GM10847 (cell line): ENCODE measurements at regions not wholly inside any gene's neighbourhood (a gene's known extent, or its start where the extent isn't known, plus 50 kb on each side); places are given as distances from the start of the nearest gene placed in this dataset.

Experiments
- POLR2A ChIP-seq: IDR thresholded peaks from 2 replicates; pipeline ENCODE4 v1.6.1; 2011; ENCODE audit not compliant: insufficient read length; ENCODE audit errors: extremely low read depth

DNA sequence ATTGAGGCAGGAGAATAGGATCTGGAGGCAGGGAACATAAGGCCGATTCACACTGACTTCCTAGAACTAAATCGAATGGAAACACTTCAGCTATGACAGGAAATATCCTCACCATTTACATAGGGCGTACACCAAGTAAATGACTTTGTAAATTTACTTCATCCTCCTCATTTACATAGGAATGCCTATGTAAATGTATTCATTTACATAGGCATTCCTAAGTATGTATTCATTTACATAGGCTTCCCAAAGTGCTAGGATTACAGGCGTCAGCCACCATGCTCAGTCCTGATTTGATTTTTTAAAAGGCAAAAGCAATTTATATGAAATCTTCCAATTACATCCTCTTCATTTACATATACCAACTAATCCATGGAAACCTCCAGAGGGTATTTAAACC is 133.1 kb upstream of the RFC3 start:
- no peak for TF ChIP-seq POLR2A

DNA sequence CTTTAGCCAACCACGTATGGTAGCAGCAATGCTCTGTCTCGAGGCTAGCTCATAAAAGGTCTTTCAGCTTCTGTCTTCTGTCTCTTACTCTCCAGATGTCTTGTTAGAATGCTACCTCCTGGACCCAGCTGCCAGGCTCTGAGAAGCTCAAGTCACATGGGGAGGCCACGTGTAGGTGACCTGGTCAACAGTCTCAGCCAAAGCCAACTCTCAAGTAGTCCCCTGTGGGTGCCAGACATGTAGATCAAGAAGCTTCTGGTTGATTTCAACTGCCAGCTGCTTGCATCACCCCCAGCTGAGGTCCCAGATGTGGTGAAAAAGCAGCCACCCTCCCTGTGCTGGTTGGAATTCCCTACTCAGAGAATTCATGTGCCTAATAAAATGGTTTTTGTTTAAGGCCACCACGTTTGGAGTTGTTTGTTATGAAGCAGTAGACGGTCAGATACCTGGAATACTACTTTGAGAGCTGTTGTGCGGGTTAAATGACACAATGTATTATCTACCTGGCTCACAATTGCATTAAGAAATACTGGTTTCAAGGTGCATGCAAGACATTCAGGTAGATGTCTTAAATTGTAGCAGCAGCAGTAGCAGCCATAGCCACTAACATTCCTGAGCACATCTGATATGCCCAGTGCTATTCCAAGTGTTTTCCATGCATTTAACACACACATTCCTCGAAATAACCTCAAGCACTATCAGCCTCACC is 131.0 kb upstream of the RFC3 start:
- no peak for TF ChIP-seq POLR2A

DNA sequence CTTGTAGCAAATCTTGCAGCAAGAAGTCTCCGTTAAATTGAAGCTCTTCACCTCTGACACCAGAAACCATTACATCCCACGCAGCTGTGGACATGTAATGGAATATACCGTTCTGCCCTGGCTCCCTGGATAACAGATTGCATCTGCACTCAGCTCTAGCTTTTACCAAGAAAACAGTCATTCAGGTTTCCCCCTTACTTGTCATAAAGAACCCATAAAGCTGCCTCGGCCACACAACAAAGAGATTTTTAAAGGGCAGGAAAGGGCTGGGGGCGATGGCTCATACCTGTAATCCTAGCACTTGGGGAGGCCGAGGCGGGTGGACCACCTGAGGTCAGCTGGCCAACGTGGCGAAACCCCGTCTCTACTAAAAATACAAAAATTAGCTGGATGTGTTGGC is 127.6 kb upstream of the RFC3 start:
- TF ChIP-seq POLR2A, result no peak

DNA sequence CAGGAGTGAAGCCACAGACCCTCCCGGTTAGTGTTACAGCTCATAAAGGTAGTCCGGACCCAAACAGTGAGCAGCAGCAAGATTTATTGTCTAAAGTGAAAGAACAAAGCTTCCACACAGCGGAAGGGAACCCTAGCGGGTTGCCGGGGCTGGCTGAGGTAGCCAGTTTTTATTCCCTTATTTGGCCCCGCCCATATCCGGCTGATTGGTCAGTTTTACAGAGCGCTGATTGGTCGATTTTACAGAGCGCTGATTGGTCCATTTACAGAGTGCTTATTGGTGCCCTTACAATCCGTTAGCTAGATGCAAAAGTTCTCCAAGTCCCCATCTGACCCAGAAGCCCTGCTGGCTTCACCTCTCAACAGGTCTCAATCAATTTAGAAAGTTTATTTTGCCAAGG is 126.0 kb upstream of the RFC3 start:
- no peak for TF ChIP-seq POLR2A

DNA sequence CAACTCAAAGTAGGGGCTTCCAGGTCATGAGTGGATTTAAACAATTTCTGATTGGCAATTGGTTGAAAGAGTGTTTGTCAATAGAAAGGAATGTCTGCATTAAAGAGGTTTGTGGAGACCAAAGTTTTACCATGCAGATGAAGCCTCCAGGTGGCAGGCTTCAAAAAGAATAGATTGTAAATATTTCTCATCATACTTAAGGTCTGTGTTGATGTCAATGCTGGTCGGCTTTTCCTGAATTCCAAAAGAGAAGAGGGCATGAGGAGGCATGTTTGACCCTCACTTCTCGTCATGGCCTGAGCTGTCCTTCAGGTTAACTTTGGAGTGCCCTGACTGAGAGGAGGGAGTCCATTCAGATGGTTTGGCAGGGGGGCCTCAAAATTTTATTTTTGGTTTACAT is 125.4 kb upstream of the RFC3 start:
- no peak for TF ChIP-seq POLR2A

DNA sequence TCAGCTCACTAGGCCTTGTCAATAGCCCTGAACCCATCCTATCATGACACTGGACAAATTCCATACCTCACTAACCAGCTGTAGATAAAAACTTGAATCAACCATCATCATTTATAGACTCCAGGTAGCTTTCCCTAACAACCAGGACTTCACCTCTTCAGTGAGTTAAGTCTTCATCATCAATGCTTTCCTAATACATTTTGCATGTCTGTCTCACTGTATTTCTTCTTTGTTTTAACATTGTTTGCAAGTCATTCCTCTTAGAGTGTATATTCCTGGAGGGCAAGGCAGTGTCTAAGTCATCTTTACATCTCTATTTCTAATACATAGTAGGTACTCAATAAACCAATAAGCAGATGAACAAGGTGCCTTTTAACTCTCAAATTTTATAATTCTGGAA is 123.4 kb upstream of the RFC3 start:
- no peak for TF ChIP-seq POLR2A

DNA sequence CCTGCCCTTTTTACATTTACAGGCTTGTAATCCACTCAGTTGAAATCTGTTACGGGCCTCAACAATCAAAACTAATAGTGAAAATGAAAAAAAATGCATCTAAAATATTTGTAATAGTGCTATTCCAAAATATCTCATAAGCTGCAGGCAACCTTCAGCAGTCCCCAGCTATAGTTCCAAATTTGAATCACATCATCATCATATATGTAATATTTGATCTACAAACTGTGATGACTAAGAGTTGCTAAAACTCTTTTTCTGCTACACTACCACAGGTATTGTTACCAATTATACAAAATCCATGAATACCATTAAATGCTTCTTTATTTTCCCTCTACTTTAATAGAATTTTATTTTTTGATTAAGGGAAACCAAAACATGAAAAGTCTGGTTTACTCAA is 121.4 kb upstream of the RFC3 start:
- TF ChIP-seq POLR2A, result no peak

DNA sequence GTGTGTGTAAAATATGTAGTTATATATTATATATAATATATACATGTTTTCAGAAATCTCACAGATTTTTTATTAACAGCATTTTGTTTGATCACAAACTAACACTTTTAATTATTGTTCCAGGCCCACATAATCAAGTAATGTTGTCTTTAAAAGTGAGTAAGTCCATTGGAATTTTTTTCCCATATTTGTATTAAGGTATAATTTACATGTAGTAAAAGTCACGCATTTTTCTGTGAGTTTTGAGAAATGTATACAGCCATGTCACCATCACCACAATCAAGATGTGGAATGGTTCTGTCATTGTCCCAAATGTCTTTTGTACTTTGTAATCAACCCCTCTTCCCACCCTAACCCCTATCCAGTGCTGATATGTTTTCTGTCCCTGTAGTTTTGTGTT is 120.0 kb upstream of the RFC3 start:
- TF ChIP-seq POLR2A, result no peak

DNA sequence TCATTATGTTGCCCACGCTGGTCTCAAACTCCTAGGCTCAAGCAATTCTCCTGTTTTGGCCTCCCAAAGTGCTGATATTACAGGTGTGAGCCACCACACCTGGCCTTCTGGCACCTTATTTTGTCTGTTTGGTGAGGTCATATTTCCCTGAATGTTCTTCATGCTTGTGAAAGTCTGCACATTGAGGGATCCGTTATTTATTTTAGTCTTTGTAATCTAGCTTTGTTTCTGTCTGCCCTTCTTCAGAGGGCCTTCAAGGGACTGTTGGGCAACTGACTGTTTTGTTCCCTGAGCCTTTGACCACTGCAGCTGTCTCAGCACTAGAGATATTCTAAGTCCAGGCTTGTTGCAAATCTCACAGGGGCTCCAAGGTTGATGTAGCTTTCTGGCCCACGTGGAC is 110.5 kb upstream of the RFC3 start:
- no peak for TF ChIP-seq POLR2A

DNA sequence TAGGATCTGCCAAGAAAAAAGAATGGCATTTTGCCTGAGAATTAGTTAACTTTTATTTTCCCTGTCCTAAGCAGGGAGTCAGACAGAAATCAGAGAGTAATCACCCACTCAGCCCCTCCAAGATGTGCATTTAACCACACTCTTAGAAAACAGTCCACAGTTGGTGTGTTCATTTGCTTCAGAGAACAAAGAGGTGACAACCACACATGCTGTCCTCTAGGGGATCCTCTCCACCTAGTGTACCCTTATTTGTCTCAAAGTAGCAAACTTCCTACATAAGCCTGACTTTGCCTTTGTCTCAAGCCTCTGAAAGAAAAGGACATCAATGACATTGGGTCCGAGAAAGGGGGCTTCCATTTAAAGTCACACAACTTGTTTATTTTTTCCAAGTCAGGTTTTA is 107.0 kb upstream of the RFC3 start:
- TF ChIP-seq POLR2A, result no peak

DNA sequence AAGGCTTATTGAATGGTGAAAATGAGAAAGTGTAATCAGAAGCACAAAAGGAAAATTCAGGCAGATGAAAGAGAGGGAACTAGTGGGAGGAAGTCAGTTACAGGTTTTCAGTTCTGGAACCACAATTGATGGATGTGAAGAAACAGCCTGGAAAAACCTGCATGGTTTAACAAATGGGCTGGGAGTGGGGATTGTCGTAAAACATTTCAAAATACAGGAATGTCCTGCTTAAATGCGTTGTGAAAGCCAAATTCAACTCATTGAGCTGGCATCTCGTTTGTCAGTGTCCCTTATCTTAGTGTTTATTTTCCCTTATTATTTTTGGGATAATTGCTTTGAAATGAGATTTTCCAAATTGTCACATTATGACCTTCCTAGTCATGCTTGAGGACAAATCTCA is 106.5 kb upstream of the RFC3 start:
- no peak for TF ChIP-seq POLR2A

DNA sequence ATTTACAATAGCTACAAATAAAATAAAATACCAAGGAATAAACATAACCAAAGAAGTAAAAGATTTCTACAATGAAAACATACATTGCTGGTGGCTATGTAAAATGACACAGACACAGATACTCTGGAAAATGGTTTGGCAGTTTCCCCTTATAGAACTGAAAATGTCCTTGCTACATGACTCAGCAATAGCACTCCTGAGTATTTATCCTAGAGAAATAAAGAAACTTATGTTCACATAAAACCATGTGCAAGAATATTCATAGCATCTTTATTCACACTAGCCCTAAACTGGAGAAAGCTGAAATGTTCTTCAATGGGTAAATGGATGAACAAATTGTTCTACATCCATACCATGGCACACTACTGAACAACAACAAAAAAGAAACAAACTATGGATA is 100.2 kb upstream of the RFC3 start:
- no peak for TF ChIP-seq POLR2A

DNA sequence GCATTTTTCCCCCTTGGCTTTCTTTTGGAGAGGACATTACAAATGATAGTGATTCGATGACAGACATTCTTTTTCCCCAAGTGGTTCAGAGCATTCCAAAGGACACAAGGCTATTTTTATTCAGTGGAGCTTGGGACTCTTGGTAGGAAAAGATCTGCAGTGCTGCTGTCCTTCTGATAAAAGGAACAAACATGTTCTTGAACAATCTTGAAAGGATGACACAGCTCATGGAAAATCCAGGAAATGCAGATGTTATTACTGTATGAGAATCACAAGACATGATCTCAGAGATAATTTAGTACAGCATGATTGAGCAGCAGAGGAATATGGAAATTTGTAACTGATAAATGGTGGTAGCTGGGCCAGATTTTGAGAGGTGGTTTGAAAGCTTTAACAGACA is 96.2 kb upstream of the RFC3 start:
- TF ChIP-seq POLR2A, result no peak

DNA sequence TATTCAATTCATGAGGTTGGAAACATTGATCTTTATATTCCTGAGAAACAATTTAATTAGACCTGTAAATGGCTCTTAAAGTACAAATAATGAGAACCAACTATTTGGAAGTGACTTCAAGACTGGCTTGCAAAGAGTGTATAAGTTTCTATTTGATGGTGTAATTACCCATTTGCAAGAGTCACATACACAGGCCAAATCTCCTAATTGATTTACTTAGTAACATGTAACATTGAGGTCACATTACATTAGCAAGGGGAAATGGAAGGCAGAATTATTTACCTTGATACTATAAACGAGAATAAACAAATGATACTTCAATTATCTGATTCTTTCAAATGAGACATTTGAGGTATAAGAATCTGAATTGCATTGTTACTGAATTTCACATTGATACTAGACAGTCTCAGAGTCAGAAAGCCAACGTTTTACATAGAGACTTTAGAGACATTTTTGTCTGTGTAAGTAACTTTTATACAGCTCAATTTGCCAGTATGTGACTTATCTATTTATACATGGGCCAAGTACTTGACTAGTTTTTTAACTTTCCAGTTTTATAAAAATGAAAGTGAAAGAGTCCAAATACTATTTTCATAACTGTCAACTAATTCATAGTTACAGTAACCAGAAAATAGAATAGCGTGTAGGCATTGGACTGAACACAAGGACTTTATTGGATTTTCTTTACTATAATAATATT is 95.6 kb upstream of the RFC3 start:
- no peak for TF ChIP-seq POLR2A

DNA sequence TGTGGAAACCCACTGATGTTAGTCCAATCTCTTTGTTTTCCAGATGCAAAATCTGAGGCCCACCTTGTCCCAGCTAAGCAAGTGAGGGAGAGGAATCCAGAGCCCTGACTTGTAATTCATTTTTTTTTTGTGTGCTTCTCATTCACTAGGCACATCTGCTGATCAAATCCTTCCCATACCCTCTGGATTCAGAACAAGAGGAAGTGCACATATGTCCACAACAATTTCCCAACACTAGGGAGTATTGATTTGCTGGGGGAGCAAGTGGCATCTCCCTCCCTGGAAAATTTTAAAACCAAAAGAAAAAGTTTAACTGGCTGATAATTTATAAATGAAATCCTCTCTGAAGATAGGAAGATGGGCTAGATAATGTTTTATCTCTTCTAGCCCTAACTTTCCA is 94.6 kb upstream of the RFC3 start:
- no peak for TF ChIP-seq POLR2A

DNA sequence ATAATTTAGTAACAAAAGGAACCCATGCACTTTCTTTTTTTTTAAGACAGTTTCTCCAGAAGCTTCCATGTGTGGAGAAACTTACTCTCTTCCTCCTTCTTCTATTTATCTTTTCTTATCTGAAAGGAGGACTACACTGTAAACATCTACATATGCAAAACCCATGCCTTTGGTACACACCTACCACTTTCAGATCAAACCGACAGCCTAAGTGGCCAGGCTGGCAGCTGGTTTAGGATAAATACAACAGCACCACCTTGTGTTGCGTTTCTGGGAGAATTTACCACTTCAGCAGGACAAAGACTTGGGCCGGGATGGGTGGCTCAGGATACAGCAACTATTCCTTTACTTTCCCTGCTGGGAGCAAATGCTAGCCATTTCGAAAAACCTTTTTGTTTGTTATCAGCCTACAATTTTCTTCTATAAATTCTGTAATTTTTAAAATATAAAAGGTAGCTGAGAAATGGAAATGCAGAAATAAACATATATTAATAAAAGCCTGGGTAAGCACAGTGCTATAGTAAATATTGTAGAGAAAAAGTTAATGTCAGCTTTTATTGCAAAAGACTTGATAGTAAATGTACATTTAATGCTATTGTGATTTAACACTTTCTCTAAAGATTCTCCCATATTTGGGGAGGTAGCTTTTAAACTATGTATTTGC is 94.0 kb upstream of the RFC3 start:
- no peak for TF ChIP-seq POLR2A
